GM12864 (cell line): ENCODE measurements at regions not wholly inside any gene's neighbourhood (a gene's known extent, or its start where the extent isn't known, plus 50 kb on each side); places are given as distances from the start of the nearest gene placed in this dataset.

Experiments
- DNase-seq: peaks from one replicate; pipeline ENCODE4 v3.0.0-alpha.2; 2011; ENCODE audit warnings: low read depth
- H3K4me3 ChIP-seq: 2 replicates; pipeline ENCODE4 v1.5.1; 2011; ENCODE audit warnings: mild to moderate bottlenecking, low read depth, low read length, control low read depth
- CTCF ChIP-seq: IDR thresholded peaks from 2 replicates; pipeline ENCODE4 v1.5.1; 2011; ENCODE audit warnings: low read depth, mild to moderate bottlenecking, moderate library complexity, low read length, control low read depth, inconsistent platforms; ENCODE audit errors: missing control alignments

- no peak overlapping the region for H3K4me3 ChIP-seq
- no peak for TF ChIP-seq CTCF
- no peak for DNase-seq
Measured at GRCh38 chr5:52685971-52686370, 101.7 kb upstream of the ITGA1 start.

- TF ChIP-seq CTCF = no peak
- H3K4me3 ChIP-seq = no peak overlapping the region
- DNase-seq = no peak
Measured at GRCh38 chr5:52690236-52690768, 97.4 kb upstream of the ITGA1 start.

GRCh38 chr5:52692039-52692438 lies 95.7 kb upstream of the ITGA1 start:
- DNase-seq = no peak
- no peak overlapping the region for H3K4me3 ChIP-seq
- no peak for TF ChIP-seq CTCF

- no peak for DNase-seq
- no peak overlapping the region for H3K4me3 ChIP-seq
- TF ChIP-seq CTCF = no peak
Measured at GRCh38 chr5:52692606-52693005, 95.1 kb upstream of the ITGA1 start.

DNA sequence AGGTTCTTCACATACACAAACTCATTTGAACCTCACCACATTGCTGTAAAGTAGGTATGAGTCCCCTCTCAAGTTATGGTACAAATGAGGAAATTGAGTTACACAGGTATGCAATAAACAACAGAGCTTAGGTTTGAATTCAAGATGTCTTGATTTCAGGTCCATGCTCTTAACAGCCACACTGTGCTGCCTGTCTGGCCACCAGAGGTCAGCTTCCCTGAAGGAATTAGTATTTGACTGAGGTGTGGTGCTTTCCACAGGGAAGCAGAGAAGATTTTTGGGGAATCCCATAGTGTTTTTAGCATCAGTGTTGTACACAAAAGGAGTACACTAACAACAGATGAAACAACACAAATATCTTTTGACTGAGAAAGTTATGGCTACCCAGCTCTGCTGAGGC lies 94.4 kb upstream of the ITGA1 start:
- no peak overlapping the region for H3K4me3 ChIP-seq
- peak; percentile 37 for TF ChIP-seq CTCF
- DNase-seq = no peak

DNA sequence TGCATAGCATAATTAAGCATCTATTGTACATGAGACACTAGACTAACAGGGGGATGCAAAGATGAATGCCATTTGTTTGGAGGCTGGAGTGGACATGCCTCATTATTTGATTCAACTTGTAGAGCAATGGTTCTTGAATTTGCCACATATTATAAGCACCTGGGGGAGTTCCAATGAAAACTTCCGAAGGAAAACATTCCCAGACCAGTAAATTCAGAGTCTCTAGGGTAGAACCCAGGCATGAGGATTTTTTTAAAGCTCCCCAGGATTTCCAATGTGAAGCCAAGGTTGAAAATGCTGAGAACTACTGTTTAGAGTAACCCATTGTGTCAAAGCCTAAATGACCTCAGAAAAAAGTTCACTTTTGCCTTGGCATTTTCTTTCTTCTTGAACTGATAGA lies 93.9 kb upstream of the ITGA1 start:
- H3K4me3 ChIP-seq = no peak overlapping the region
- no peak for DNase-seq
- TF ChIP-seq CTCF = no peak

DNA sequence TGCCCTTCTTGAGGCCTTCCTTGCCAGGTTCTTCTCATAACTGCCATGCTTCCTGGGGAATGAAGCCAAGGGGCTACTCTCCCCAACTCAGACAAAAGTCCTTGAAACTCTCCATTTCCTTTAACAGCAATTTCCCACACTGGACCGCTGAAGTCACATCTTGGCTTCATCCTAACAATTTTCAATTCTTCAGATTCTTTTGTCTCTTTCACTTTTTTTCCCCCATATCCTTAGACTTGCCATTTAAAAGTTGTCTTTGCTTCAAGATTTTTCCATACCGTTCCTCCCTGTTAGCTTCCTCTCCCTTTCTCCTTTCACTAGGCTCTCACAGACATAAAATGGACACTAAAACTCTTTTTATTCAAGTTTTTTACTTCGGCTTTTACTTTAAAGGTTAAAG lies 93.1 kb upstream of the ITGA1 start:
- H3K4me3 ChIP-seq = no peak overlapping the region
- TF ChIP-seq CTCF = no peak
- DNase-seq = no peak
